IMR-90 (cell line): ENCODE measurements at regions not wholly inside any gene's neighbourhood (a gene's known extent, or its start where the extent isn't known, plus 50 kb on each side); places are given as distances from the start of the nearest gene placed in this dataset.

Experiments
- CEBPB ChIP-seq: IDR thresholded peaks from 2 replicates; pipeline ENCODE4 v1.6.1; 2012; ENCODE audit warnings: low read depth, low read length, improper control_type of control experiment
- FOS ChIP-seq: fragments of 150-350 bp; IDR thresholded peaks from 2 replicates; pipeline ENCODE4 v1.6.1; 2016; ENCODE audit warnings: low read depth, low read length
- MAFK ChIP-seq: IDR thresholded peaks from 2 replicates; pipeline ENCODE4 v1.6.1; 2012; ENCODE audit warnings: low read depth, low read length, improper control_type of control experiment
- POLR2A ChIP-seq: IDR thresholded peaks from 2 replicates; pipeline ENCODE4 v1.6.1; 2012; ENCODE audit warnings: mild to moderate bottlenecking, low read depth, low read length
- RAD21 ChIP-seq: IDR thresholded peaks from 2 replicates; pipeline ENCODE4 v1.6.1; 2012; ENCODE audit warnings: low read length, improper control_type of control experiment
- RCOR1 ChIP-seq: IDR thresholded peaks from 2 replicates; pipeline ENCODE4 v1.6.1; 2012; ENCODE audit warnings: mild to moderate bottlenecking, low read length, improper control_type of control experiment; ENCODE audit not compliant: insufficient replicate concordance
- RFX5 ChIP-seq: IDR thresholded peaks from 2 replicates; pipeline ENCODE4 v1.8.0; 2012; ENCODE audit warnings: low read depth, mild to moderate bottlenecking, low read length, moderate library complexity
- SMC3 ChIP-seq: fragments of 150-350 bp; IDR thresholded peaks from 2 replicates; pipeline ENCODE4 v1.6.1; 2016; ENCODE audit warnings: low read depth, mild to moderate bottlenecking, antibody characterized with exemption, low read length, moderate library complexity
- TF ChIP-seq, protein P1 (sequence below): conservative IDR thresholded peaks from 2 replicates; pipeline ENCODE4 v1.5.1; 2012; ENCODE audit warnings: mild to moderate bottlenecking, low read depth, low read length, improper control_type of control experiment

DNA sequence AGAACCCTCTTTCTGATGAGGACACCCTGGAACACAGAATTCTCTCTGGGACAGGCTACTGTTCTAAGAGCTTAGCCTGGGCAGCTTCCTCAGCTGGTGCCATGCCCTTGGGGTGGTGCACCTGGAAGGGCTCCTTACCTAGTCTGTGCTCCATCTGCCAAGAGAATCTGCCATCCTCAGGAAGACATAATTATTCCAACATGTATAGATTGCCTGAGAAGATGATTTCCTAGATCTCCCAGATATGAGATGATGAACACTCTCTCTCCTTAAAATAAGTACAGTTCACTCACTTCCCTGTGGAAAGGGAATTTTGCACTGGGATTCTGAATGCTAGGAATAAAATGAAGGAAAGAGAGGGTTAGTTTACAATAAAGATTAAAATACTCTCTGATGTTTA is 87.6 kb downstream of the NENF start:
- TF ChIP-seq, protein P1, sequence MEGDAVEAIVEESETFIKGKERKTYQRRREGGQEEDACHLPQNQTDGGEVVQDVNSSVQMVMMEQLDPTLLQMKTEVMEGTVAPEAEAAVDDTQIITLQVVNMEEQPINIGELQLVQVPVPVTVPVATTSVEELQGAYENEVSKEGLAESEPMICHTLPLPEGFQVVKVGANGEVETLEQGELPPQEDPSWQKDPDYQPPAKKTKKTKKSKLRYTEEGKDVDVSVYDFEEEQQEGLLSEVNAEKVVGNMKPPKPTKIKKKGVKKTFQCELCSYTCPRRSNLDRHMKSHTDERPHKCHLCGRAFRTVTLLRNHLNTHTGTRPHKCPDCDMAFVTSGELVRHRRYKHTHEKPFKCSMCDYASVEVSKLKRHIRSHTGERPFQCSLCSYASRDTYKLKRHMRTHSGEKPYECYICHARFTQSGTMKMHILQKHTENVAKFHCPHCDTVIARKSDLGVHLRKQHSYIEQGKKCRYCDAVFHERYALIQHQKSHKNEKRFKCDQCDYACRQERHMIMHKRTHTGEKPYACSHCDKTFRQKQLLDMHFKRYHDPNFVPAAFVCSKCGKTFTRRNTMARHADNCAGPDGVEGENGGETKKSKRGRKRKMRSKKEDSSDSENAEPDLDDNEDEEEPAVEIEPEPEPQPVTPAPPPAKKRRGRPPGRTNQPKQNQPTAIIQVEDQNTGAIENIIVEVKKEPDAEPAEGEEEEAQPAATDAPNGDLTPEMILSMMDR: no peak
- no peak for TF ChIP-seq POLR2A
- no peak for TF ChIP-seq RFX5
- no peak for TF ChIP-seq SMC3
- no peak for TF ChIP-seq RAD21
- no peak for TF ChIP-seq CEBPB
- TF ChIP-seq MAFK: no peak
- no peak for TF ChIP-seq RCOR1
- TF ChIP-seq FOS: no peak
